ENCODE measurements at regions not wholly inside any gene's neighbourhood (a gene's known extent, or its start where the extent isn't known, plus 50 kb on each side); places are given as distances from the start of the nearest gene placed in this dataset.

- Histone ChIP-seq H3K4me1 (no peaks in the 10 kb centered on the region), H3K27me3 (no peaks in the 10 kb centered on the region), H3K4me3 (no peak overlapping the region), H3K27ac (no peak overlapping the region), H3K36me3 (no peaks in the 10 kb centered on the region), H3K9me3 (no peaks in the 10 kb centered on the region)
- no peak for DNase-seq (ENCODE audit: low spot score in 2 of 2)
- intact Hi-C loops (cut with DNase I), result no loop called here
- TF ChIP-seq CTCF (IDR thresholded peaks at IDR 0.05), result no peak
These were observed 168.6 kb upstream of the KLF3 start for GRCh38 chr4:38495446-38495845.

- Histone ChIP-seq H3K27ac (no peak overlapping the region), H3K4me3 (no peak overlapping the region), H3K27me3 (no peaks in the 10 kb centered on the region), H3K36me3 (no peaks in the 10 kb centered on the region), H3K9me3 (no peaks in the 10 kb centered on the region), H3K4me1 (no peaks in the 10 kb centered on the region)
- TF ChIP-seq CTCF (IDR thresholded peaks at IDR 0.05), result no peak
- intact Hi-C loops (cut with DNase I), result no loop called here
- no peak for DNase-seq (ENCODE audit: low spot score in 2 of 2)
These were observed 166.9 kb upstream of the KLF3 start for GRCh38 chr4:38497121-38497520.

GRCh38 chr4:38499101-38499500, 164.9 kb upstream of the KLF3 start:
- Histone ChIP-seq H3K36me3 (no peaks in the 10 kb centered on the region), H3K27me3 (no peaks in the 10 kb centered on the region), H3K4me3 (no peak overlapping the region), H3K27ac (no peak overlapping the region), H3K4me1 (no peaks in the 10 kb centered on the region), H3K9me3 (no peaks in the 10 kb centered on the region)
- intact Hi-C loops (cut with DNase I), result no loop called here
- no peak for DNase-seq (ENCODE audit: low spot score in 2 of 2)
- no peak for TF ChIP-seq CTCF (IDR thresholded peaks at IDR 0.05)

GRCh38 chr4:38500433-38500832, 163.6 kb upstream of the KLF3 start:
- Histone ChIP-seq H3K4me1 (no peaks in the 10 kb centered on the region), H3K4me3 (no peak overlapping the region), H3K27me3 (no peaks in the 10 kb centered on the region), H3K9me3 (no peaks in the 10 kb centered on the region), H3K36me3 (no peaks in the 10 kb centered on the region), H3K27ac (no peak overlapping the region)
- intact Hi-C loops (cut with DNase I), result no loop called here
- no peak for DNase-seq (ENCODE audit: low spot score in 2 of 2)
- TF ChIP-seq CTCF (IDR thresholded peaks at IDR 0.05), result no peak

- no peaks in the 10 kb centered on the region for H3K4me1 ChIP-seq
- H3K9me3 ChIP-seq, result no peaks in the 10 kb centered on the region
- intact Hi-C loops (cut with DNase I), result no loop called here
- no peaks in the 10 kb centered on the region for H3K27me3 ChIP-seq
- no peak for DNase-seq (ENCODE audit: low spot score in 2 of 2)
- no peaks in the 10 kb centered on the region for H3K36me3 ChIP-seq
- no peak overlapping the region for H3K4me3 ChIP-seq
- H3K27ac ChIP-seq, result no peak overlapping the region
- no peak for TF ChIP-seq CTCF (IDR thresholded peaks at IDR 0.05)
These were observed 162.3 kb upstream of the KLF3 start for GRCh38 chr4:38501698-38502097.

GRCh38 chr4:38503689-38504395, 160.2 kb upstream of the KLF3 start:
- intact Hi-C loops (cut with DNase I), result no loop called here
- no peak for TF ChIP-seq CTCF (IDR thresholded peaks at IDR 0.05)
- no peaks in the 10 kb centered on the region for H3K9me3 ChIP-seq

More at GRCh38 chr4:38503689-38504395, 160.2 kb upstream of the KLF3 start:
- Histone ChIP-seq H3K36me3 (no peaks in the 10 kb centered on the region), H3K4me3 (no peak overlapping the region), H3K27me3 (no peaks in the 10 kb centered on the region), H3K27ac (no peak overlapping the region), H3K4me1 (no peaks in the 10 kb centered on the region)
- no peak for DNase-seq (ENCODE audit: low spot score in 2 of 2)

Measured in ascending aorta (tissue), 2 donors.